NCI-H146 (cell line): ENCODE measurements at regions not wholly inside any gene's neighbourhood (a gene's known extent, or its start where the extent isn't known, plus 50 kb on each side); places are given as distances from the start of the nearest gene placed in this dataset.

Source experiments
- DNase-seq: peaks from one replicate; lab custom pipeline; 2025; lab: John Stamatoyannopoulos, UW

DNA sequence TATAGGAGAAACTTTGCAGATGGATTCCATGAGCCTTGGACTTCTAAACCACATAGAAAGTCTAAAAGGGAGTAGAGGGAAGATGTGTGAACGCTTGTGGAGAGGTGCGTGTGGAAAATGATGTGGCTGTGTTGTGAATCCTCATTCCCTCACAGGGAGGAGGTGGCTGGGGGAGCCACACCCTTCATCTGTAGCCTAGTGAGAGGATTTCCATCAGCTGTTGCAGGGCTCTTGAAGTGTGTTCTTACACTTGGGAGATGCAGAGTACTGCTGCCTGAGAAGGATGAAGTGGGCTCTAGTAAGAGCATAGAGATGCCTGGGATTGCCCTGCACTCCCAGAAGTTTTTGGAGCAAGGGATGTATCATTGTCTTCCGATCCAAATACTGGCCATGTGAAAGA is 279.6 kb downstream of the QKI start:
- no peak for DNase-seq

DNA sequence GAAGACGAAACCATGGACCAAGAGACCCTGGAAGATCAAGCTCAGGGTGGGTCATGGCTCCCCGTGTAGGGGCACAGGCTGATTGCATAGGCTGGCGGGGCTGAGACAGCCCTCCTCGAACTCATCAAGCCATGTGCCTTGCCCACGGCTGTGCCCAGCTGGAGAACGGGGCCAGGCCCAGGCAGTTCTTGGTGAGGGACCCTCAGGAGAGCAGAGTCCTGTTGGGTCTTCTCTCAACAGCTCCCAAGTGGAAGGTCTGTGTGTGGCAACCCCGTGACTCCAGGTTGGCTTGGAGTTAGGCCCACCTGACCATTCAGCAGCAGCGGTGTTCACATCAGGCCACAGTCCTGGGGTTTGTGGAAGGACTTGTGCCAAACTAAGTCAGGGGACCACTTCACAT is 276.5 kb downstream of the QKI start:
- no peak for DNase-seq

DNA sequence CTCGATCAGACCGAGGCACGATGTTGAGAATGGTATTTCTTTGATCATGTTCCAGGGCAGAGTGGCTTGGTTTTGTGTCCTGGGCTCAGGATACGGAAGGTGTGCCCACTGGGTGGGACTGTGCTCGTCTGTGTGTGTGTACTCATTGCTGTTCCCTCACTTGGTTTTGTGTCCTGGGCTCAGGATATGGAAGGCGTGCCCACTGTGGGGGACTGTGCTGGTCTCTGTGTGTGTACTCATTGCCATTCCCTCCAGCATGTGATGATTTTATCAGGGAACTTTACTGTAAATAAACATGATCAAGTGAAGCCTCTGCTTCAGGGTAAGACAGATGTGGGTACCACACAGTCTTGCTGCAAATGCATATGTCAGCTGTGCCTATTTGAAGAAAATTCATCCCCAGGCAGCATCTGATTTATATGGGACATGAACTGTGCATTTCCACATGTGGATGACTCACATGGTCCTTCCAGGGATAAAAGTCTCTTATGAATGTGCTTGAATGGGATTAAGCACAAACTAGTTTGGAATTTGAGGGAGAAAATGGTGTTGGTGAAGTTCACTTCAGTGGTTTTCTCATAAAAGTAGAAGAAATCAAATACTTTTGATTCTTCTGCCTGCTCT is 274.3 kb downstream of the QKI start:
- no peak for DNase-seq

DNA sequence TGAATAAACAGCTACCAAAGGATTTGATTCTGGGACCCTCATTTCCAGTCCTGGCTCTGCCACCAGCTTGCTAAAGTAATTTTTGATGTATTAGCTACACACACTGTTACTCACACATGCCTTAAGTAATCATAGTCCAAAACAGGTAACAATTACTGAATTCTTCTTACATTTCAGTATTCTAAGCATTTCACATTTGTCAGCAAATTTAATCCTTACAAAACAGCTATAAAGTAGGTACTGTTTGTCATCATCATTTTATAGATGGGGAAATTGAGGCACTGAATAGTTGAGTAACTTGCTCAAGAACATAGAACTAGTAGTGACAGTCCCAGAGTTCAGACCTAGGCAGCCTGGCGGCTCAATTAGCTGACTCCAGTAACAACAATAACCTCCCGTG is 272.6 kb downstream of the QKI start:
- DNase-seq: no peak

DNA sequence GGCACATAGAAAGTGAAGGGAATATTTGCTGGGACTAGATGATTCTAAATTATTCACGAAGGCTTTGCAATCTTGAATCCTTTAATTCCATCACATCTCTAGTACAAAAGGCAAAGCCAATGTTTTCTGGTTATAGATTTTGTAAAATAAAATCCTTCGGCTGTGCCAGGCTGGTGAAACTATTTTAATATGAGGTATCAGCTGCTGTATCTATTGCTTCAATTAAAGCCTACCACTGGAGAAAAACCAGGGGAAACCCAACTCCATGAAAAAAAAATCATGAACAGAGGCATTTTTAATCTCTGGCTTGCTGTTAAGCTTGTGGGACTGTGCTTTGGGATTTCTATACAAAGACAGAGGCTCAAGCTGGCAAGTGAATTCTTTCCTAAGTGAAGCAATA is 271.8 kb downstream of the QKI start:
- DNase-seq: no peak

DNA sequence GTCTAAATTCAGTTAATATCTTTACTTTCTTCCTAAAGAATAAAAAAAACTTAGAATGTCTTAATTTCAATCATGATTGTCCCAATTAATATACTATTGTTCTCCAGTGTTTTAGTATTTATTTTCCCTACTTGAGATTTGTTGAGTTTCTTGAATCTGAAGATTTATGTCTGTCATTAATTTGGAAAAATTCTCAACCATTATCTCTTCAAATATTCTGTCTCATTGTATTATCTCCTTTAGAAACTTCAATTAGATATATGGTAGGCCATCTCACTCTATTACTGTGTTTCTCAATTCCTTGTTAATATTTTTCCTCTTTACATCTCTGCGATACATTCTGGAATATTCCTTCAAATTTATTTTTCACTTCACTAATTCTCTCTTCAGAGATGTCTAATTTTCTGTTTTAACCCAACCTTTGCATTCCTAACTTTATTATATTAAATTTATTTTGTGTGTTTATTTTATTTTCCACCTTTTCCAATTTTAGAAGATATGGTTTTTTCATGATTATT is 268.6 kb downstream of the QKI start:
- DNase-seq: no peak

DNA sequence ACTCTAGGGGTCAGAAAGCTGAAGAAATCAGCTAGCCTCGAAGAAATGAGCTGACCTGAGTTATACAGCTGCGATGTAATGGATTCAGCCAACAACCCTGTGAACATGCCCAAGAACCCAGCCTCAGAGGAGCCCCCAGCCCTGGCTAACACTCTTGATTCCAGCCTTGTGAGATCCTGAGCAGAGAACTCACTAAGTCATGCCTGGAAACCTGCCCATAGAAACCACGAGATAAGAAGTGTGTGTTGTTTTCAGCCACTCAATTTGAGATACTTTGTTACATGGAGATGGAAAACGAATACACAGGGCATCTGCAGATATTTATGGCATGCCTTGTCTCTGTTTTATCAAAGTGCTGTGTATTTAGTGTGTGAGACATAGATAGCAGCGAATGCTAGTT is 265.2 kb downstream of the QKI start:
- no peak for DNase-seq

DNA sequence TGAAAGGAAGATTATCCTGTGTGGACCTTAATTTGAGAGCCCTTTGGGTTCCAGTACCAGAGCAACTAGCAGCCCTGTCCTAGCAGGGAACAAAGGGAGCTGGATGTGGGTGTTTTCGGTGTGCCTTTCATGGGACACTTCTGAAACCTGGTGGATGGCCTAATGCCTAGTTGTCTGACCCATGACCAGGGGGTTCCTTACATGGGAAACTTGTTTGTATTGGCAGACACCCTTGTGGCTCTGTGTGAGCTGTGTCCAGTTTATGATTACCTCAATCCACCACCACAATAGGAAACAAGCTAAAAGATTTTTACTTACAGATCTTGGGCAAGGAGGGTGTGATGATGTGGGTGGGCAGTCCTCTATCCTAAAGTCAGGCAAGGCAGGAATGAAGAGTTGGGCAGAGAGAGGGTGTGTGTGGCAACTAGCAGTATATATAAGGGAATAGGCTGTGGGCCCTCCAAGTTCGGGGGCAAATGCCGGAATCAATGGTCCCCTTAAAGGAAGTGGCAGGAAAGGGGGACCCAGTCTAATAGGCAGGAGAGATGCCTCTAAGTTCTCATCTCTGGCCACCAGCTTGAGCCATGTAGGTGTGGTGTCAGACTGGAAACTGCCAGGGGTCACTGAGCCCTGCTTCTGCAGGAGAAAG is 264.6 kb downstream of the QKI start:
- no peak for DNase-seq

DNA sequence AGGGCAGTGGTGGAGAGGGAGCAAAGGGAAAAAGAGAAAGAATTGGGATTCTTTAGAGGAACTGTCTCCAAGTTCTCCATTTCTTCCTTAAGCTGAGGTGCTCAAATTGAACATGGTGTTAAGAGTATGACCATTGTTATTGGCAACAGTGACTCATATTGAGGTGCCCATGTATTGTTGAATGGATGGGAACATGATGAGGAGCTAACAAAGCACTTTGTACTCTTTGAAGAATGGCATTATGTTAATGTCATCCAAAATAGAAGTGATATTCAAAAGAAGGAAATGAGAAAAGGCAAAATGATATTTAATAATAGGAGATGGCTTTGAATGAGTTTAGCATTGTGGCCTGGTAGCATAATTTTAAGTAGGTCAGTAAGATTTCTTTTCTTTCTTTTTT is 261.1 kb downstream of the QKI start:
- DNase-seq: no peak

DNA sequence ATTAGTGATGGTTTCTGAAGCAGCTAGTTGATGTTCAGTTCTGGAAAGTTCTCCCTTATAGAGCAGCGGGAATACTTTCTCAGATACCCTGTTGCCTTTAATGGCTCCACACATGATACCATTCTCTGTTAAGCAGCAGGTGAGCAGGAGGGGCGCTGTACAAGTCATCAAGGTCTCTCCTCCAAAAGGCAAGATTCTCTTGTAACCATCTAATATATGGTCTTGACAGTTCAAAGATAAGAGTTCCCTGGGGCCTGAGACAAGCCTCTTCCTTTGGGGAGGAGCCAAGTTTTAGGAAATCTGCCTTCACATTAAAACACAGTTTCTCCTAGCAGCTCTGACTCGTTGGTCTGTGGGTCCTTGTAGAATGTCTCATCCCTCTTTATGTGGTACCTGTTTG is 258.2 kb downstream of the QKI start:
- no peak for DNase-seq

DNA sequence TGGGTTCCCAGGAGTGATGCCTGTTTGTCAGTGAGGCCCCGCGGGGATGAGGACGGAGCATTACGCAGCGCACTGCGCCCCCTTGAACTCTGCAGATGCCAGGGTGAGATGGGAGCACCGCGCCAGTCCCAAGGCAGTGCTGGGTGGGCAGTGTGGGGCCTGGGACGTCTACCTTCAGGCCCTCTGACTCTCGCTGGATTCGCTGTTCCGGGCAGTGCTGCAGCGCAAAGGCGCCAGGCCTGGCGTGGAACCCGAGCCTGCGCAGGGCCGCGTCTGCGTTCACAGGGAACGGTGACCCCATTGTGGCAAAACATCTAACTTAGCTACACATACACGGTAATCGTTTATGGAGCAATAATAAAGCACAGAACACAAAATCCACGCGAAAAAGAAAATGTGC is 257.3 kb downstream of the QKI start:
- no peak for DNase-seq

DNA sequence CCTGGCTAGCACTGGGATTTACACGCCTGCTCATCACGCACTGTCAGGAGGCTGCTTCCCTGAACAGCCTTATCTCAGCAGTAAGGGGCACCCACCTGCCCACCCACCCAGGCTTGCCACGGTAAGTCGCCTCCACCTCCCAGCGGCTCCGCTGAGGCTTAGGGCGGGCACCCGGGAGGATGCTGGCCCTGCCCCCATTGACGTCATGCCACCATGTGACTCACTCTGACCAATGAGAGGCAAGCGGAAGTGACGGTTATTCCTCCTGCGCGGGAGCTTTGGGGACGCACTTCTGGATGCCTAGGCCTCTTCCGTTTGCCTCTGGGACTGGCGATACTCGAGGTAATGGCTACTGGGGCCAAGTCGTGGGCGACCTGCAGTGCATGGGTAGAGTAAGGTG is 256.8 kb downstream of the QKI start:
- no peak for DNase-seq

DNA sequence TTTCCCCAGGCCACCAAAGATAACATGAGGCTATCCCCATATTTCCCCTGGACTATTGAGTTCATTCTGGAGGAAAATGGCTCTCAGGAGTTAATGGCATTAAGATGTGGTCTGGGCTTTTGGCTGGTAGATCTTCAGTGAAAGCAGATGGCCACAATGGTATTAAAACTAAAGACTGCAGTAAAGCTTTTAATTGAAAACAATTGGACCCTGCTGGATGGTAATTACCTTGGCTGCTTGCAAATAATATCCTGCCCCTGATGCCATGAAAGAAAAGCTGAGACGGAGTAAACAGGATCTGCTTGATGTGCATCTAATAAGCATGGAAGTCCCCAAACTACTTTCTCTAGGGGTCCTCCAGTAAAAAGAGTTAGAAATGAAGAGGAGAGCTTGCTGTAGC is 255.8 kb downstream of the QKI start:
- peak; percentile 40 for DNase-seq

DNA sequence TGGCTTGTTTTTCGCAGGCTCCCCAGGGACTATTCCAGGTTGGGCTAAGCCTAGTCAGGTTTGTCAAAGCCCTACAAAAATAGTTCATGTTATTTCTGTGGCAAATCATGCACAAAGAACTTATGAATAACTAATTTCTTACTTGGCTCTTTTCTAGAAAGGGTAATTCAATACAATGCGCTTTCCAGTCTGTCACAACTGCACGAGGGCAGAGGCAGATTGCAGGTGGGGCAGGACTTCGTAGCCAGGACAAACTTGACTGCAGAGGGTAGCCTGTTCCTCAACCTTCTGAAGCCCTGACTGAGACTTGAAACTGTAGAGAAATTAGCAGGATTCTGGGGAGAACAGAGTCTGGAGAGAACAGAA is 253.5 kb downstream of the QKI start:
- DNase-seq: no peak

DNA sequence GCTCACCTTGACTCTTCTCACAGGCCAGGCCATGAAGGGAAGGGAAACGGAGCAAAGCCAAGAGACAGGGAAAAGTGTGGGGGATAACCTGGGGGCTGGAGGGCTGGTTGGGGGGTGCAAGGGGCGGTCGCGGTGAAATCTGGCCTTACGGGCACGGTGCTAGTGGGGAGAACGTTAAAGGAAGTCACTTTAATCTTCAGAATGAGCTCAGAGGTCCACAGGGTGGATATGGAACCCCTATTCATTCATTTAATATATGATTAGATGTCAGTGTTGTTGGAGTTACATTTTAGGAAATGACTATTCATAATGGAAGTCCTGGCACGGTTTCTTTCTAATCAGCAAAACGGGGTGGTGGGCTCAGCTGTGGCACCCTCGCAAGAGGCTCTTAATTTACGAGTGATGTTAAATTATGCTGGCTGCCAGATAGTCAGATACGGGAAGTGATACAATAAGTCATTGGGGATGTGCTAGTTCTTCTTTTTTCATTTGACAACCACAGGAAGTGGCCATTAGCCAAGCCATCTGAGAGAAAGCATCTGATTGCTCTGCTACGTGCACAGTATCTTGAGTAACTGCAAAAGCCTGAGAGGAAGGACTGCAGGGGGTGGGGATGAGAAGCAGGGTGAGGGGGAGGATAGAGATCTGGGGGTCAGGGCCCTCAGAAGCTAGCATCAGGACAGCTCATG is 253.0 kb downstream of the QKI start:
- no peak for DNase-seq

DNA sequence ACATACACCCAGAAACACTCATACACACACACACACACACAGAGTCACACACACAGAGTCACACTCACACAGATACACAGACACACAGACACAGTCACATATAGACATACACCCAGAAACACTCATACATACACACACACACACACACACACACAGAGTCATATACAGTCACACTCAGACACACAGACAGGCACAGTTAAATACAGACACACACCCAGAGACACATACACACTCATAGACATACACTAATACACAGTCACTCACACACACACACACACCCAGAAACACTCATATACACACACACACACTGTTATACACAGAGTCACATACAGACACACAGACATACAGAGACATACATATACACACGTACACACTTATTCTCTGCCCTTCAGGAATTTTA is 250.9 kb downstream of the QKI start:
- no peak for DNase-seq

DNA sequence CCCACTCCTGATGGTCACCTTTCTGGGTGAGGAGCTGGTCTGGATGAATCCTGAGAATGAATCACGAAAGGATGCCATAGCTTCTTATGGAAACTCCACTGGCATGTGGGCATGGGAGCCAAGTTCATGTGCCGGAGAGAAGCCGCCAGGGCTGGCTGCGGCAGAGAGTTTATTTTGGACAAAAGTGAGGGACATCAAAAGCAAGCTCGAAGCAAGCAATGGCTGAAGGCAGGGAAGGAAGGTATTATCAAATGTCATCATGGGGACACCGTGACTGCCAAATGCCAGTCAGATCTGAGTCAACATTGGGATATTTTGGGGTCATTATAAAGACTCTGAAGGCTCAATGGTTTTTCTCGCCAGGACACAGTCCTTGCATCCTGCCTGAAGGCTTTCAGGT is 249.1 kb downstream of the QKI start:
- DNase-seq: no peak

DNA sequence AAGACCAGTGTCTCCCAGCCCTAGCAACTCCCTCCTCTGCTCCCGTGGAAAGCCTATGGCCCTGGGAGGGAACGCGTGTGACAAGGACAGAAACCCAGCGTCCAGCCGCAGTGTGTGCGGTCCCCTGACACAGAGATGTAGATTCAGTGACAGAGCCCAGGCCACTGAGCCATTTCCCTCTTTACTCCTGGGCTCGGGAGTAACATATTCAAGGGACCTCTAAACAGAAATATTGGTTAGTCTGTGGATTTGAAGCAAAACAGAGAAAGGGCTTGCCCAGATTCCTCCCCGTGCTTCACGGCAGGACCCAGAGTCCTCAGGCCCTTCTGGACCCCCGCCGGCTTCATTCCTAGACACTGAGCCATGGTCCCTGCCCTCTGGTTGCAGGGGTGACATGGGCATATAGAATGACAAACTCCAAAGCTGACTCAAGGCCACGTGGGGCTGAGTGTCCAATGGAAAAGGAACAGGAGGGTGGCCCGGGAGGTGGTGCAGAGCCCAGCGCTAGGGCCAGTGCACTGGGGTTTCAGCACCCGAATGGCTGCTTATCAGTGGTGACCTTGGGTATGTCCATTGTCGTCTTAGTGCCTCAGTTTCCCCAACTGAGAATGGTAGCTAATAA is 248.2 kb downstream of the QKI start:
- no peak for DNase-seq

DNA sequence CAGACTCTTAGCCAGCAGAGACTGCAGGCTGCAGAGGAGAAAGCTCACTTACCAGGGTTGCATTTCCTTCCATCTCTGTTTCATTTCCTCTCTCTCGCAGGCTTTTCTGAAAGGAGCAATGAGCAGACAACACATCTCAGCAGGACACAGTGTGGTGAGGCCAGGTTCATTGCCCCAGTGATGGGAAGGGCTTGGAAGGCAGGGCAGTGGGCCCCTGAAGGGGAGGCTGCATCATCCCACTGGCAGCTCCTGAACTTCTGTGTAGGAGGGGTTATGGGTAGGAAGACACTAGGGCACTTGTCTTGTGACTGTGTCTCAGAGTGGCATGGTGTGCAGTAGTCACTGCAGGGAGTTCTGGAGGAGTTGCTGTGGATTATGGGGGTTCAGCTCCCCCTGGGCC is 246.8 kb downstream of the QKI start:
- no peak for DNase-seq

DNA sequence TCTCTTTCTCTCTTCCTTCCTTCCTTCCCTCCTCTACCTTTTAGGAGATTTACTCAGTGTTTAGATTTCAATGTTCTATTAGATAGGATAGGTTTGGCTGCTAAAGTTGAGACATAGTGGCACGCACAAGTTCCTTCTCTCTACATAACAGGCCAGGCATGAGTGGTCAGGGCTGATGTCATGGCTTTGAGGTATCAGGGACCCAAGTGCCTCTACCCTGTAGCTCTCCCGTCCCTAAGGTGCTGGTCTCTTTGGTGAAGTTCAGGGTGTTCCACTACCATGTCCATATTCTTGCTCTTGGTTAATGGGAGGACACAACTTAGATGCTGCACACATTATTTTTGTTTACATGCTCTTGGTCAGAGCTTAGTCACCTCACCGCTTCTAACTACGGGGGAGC is 245.3 kb downstream of the QKI start:
- no peak for DNase-seq

DNA sequence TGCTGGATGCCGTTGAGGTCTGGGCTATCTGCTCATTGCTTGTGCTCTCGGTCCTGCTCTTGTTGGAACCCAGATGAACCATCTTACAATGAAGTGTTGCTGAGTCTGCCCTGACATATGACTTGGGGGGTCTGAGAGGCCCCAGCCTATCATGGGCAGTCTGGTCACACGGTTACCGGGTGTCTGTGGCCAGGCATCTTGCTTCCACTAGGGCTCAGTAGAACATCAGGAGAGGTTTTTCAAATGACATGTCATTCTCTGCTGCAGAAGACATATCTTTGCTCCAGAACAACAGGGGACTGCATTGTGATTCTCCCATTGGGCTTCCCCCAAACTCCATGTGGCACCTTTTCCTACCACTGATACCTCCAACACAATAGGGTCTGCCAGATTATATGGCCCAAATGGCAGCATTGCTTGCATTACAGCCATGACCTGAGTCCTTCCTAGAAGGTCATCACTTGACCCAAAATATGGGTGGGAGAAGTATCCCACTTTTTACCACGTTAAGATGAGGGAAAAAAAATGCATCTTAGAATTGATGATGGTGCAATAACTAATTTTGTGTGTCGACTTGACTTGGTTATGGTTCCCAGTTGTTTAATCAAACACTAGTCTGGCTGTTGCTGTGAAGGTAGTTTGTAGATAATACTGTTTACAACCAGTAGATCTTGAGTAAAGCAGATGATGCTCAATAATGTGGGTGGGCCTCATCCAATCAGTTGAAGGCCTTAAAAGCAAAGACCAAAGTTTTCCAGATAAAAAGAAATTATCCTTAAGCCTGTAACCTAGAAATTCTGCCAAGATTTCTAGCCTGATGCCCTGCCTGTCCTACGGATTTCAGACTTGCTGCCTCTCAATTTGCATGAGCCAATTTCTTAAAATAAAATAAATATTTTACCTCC is 241.0 kb downstream of the QKI start:
- DNase-seq: no peak
